Adrenal gland (tissue), 5 donors: ENCODE measurements at regions not wholly inside any gene's neighbourhood (a gene's known extent, or its start where the extent isn't known, plus 50 kb on each side); places are given as distances from the start of the nearest gene placed in this dataset.

Experiments
- POLR2A ChIP-seq, 2 donors: fragments of 450-650 bp; IDR thresholded peaks; one replicate each; pipeline ENCODE4 v1.6.1; 2017; ENCODE audit warnings: antibody characterized with exemption in 2 of 2, mild to moderate bottlenecking in 2 of 2, moderate library complexity in 1 of 2
- TF ChIP-seq, protein P1 (sequence below), 6 experiments: fragments of 450-650 bp in 4 of 6; fragments of 200-600 bp in 2 of 6; sonication (generic) in 1 of 6; IDR thresholded peaks; 1 replicate in 5 of 6; 2 replicates in 1 of 6; pipeline versions ENCODE4 v1.5.1 to v1.8.0; 2016 to 2021; ENCODE audit warnings: antibody characterized with exemption in 6 of 6, mild to moderate bottlenecking in 2 of 6, moderate library complexity in 1 of 6
- donor health status: DM: no; HTN: no; CAD: no.

DNA sequence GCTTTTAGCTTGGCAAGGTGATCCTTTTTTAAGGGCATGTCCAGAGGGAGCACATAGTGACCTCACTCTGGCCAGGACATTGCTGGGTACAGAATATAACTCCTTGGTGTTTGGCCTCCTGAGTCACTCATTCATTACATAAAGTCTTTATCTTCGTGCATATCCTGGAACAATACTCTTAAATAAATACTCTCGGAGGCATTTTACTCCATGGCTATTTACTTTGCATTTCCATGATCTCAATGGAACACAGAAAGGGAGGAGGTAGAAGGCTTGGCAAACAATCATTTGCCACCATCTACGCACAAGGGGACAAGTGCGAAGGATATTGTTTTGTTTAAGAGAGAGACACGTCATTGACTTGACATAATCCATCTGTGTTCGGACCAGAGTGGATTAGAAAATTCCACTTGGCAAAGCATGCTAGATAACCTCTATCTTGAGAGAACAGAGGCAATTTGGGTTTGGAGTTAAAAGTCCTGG is 210.0 kb downstream of the IRS2 start:
- TF ChIP-seq POLR2A (IDR thresholded peaks at IDR 0.05): no peak
- TF ChIP-seq, protein P1, sequence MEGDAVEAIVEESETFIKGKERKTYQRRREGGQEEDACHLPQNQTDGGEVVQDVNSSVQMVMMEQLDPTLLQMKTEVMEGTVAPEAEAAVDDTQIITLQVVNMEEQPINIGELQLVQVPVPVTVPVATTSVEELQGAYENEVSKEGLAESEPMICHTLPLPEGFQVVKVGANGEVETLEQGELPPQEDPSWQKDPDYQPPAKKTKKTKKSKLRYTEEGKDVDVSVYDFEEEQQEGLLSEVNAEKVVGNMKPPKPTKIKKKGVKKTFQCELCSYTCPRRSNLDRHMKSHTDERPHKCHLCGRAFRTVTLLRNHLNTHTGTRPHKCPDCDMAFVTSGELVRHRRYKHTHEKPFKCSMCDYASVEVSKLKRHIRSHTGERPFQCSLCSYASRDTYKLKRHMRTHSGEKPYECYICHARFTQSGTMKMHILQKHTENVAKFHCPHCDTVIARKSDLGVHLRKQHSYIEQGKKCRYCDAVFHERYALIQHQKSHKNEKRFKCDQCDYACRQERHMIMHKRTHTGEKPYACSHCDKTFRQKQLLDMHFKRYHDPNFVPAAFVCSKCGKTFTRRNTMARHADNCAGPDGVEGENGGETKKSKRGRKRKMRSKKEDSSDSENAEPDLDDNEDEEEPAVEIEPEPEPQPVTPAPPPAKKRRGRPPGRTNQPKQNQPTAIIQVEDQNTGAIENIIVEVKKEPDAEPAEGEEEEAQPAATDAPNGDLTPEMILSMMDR (IDR thresholded peaks at IDR 0.05): no peak
